H9 (cell line): ENCODE measurements at regions not wholly inside any gene's neighbourhood (a gene's known extent, or its start where the extent isn't known, plus 50 kb on each side); places are given as distances from the start of the nearest gene placed in this dataset.

Experiments used
- DNase-seq: peaks from one replicate; pipeline ENCODE4 v3.0.0-alpha.2; 2017
- H2AFZ ChIP-seq: one replicate; pipeline ENCODE4 v1.6.1; 2013; ENCODE audit warnings: mild to moderate bottlenecking, low read length, control low read depth, moderate library complexity
- H2AK5ac ChIP-seq: 2 replicates; pipeline ENCODE4 v1.6.1; 2013; ENCODE audit warnings: low read length, control low read depth, mixed read lengths; ENCODE audit not compliant: insufficient read length
- H2BK120ac ChIP-seq: one replicate; pipeline ENCODE4 v1.6.1; 2013; ENCODE audit warnings: low read depth, mild to moderate bottlenecking, low read length, control low read depth, inconsistent platforms; ENCODE audit not compliant: poor library complexity, severe bottlenecking
- H2BK12ac ChIP-seq: 2 replicates; pipeline ENCODE4 v1.6.1; 2013; ENCODE audit warnings: low read length, control low read depth, mixed read lengths, low read depth; ENCODE audit not compliant: insufficient read length
- H2BK15ac ChIP-seq: 2 replicates; pipeline ENCODE4 v1.6.1; 2013; ENCODE audit warnings: low read depth, low read length, control low read depth
- H2BK20ac ChIP-seq: one replicate; pipeline ENCODE4 v1.6.1; 2013; ENCODE audit warnings: low read depth, mild to moderate bottlenecking, low read length, control low read depth, inconsistent platforms; ENCODE audit not compliant: poor library complexity, severe bottlenecking
- H2BK5ac ChIP-seq: 2 replicates; pipeline ENCODE4 v1.6.1; 2013; ENCODE audit warnings: low read length, control low read depth, mixed read lengths; ENCODE audit not compliant: insufficient read length
- H3K14ac ChIP-seq: 2 replicates; pipeline ENCODE4 v1.6.1; 2013; ENCODE audit warnings: low read length, control low read depth; ENCODE audit not compliant: insufficient read depth
- H3K18ac ChIP-seq: 2 replicates; pipeline ENCODE4 v1.6.1; 2013; ENCODE audit warnings: low read depth, mild to moderate bottlenecking, mixed read lengths, low read length, control low read depth; ENCODE audit not compliant: insufficient read length
- H3K23ac ChIP-seq: 2 replicates; pipeline ENCODE4 v1.6.1; 2013; ENCODE audit warnings: low read length, control low read depth, mixed read lengths, low read depth; ENCODE audit not compliant: insufficient read length
- H3K23me2 ChIP-seq: 2 replicates; pipeline ENCODE4 v1.6.1; 2013; ENCODE audit warnings: low read depth, mild to moderate bottlenecking, mixed read lengths, low read length, control low read depth; ENCODE audit not compliant: insufficient read length, poor library complexity, severe bottlenecking
- H3K27ac ChIP-seq: 2 replicates; pipeline ENCODE4 v1.5.1; 2013; ENCODE audit warnings: low read length, control low read depth, mixed read lengths, low read depth; ENCODE audit not compliant: insufficient read length
- H3K27me3 ChIP-seq: 2 replicates; pipeline ENCODE4 v1.6.1; 2013; ENCODE audit warnings: low read length, control low read depth, inconsistent platforms; ENCODE audit not compliant: insufficient read depth
- H3K4ac ChIP-seq: 2 replicates; pipeline ENCODE4 v1.6.1; 2013; ENCODE audit warnings: low read depth, mild to moderate bottlenecking, control low read depth, inconsistent platforms, low read length, moderate library complexity
- H3K4me1 ChIP-seq: 2 replicates; pipeline ENCODE4 v1.6.1; 2013; ENCODE audit warnings: low read length, control low read depth, inconsistent platforms; ENCODE audit not compliant: insufficient read depth
- H3K4me2 ChIP-seq: 2 replicates; pipeline ENCODE4 v1.6.1; 2013; ENCODE audit warnings: low read length, control low read depth, mixed read lengths; ENCODE audit not compliant: insufficient read length, insufficient read depth
- H3K56ac ChIP-seq: 2 replicates; pipeline ENCODE4 v1.6.1; 2013; ENCODE audit warnings: low read depth, mild to moderate bottlenecking, mixed read lengths, low read length, control low read depth; ENCODE audit not compliant: insufficient read length
- H3K79me1 ChIP-seq: 2 replicates; pipeline ENCODE4 v1.6.1; 2013; ENCODE audit warnings: low read depth, mild to moderate bottlenecking, moderate library complexity, low read length, control low read depth, inconsistent platforms; ENCODE audit not compliant: insufficient read depth, poor library complexity, severe bottlenecking
- H3K79me2 ChIP-seq: 2 replicates; pipeline ENCODE4 v1.6.1; 2013; ENCODE audit warnings: low read length, control low read depth, inconsistent platforms; ENCODE audit not compliant: insufficient read depth
- H3K9ac ChIP-seq: 2 replicates; pipeline ENCODE4 v1.6.1; 2013; ENCODE audit warnings: low read length, control low read depth, mixed read lengths; ENCODE audit not compliant: insufficient read length; ENCODE audit errors: extremely low read depth
- H3K9me3 ChIP-seq: one replicate; pipeline ENCODE4 v1.6.1; 2013; ENCODE audit warnings: low read depth, low read length, inconsistent platforms; ENCODE audit not compliant: control insufficient read depth
- H3T11ph ChIP-seq: one replicate; pipeline ENCODE4 v1.6.1; 2013; ENCODE audit warnings: mild to moderate bottlenecking, low read length, control low read depth, inconsistent platforms
- H4K20me1 ChIP-seq: one replicate; pipeline ENCODE4 v1.6.1; 2013; ENCODE audit not compliant: control insufficient read depth, insufficient read length, insufficient read depth
- H4K5ac ChIP-seq: 2 replicates; pipeline ENCODE4 v1.6.1; 2013; ENCODE audit warnings: low read depth, mild to moderate bottlenecking, mixed read lengths, low read length, control low read depth; ENCODE audit not compliant: insufficient read length
- H4K8ac ChIP-seq: replicated peaks from 2 replicates; pipeline ENCODE4 v1.6.1; 2013; ENCODE audit warnings: low read length, control low read depth, mixed read lengths, low read depth; ENCODE audit not compliant: insufficient read length
- H4K91ac ChIP-seq: 2 replicates; pipeline ENCODE4 v1.6.1; 2013; ENCODE audit warnings: low read depth, mild to moderate bottlenecking, moderate library complexity, mixed read lengths, low read length, control low read depth; ENCODE audit not compliant: insufficient read length
- H3K27ac Mint-ChIP-seq, 3 experiments: 2 replicates in 2 of 3; 3 replicates in 1 of 3; pipeline ENCODE4 v1.8.0; 2020 to 2021; ENCODE audit warnings: mixed read lengths in 3 of 3, mild to moderate bottlenecking in 1 of 3, moderate library complexity in 1 of 3
- H3K27me3 Mint-ChIP-seq: 2 replicates; pipeline ENCODE4 v1.8.0; 2021; ENCODE audit warnings: low read depth, mild to moderate bottlenecking, moderate library complexity, mixed read lengths
- H3K36me3 Mint-ChIP-seq, 3 experiments: 2 replicates in 2 of 3; 3 replicates in 1 of 3; pipeline ENCODE4 v1.8.0; 2020 to 2021; ENCODE audit warnings: low read depth in 3 of 3, mixed read lengths in 3 of 3; ENCODE audit not compliant: insufficient read depth in 1 of 3
- H3K4me1 Mint-ChIP-seq, 2 experiments: 2 replicates each; pipeline ENCODE4 v1.8.0; 2020; ENCODE audit warnings: mixed read lengths in 2 of 2
- H3K4me3 Mint-ChIP-seq, 2 experiments: 2 replicates in 1 of 2; 3 replicates in 1 of 2; pipeline ENCODE4 v1.8.0; 2020 to 2021; ENCODE audit warnings: mild to moderate bottlenecking in 2 of 2, mixed read lengths in 2 of 2, moderate library complexity in 1 of 2
- H3K9me3 Mint-ChIP-seq, 2 experiments: 2 replicates in 1 of 2; 3 replicates in 1 of 2; pipeline ENCODE4 v1.8.0; 2020; ENCODE audit warnings: mild to moderate bottlenecking in 2 of 2, mixed read lengths in 2 of 2, moderate library complexity in 1 of 2
- CTCF ChIP-seq: fragments of 200-600 bp; sonication (generic); conservative IDR thresholded peaks from 3 replicates; pipeline ENCODE4 v1.8.0; 2021; ENCODE audit warnings: antibody characterized with exemption, mild to moderate bottlenecking
- WGBS: extraction: QIAGEN DNeasy Blood & Tissue Kit; methylation state at CpG from one replicate; pipeline ENCODE4 v1.1.7; 2013; ENCODE audit warnings: missing lambda C conversion rate, low lambda C conversion rate, mixed read lengths; ENCODE audit not compliant: insufficient read length; ENCODE audit errors: extremely low coverage; 5-methylcytosine and 5-hydroxymethylcytosine counted together

DNA sequence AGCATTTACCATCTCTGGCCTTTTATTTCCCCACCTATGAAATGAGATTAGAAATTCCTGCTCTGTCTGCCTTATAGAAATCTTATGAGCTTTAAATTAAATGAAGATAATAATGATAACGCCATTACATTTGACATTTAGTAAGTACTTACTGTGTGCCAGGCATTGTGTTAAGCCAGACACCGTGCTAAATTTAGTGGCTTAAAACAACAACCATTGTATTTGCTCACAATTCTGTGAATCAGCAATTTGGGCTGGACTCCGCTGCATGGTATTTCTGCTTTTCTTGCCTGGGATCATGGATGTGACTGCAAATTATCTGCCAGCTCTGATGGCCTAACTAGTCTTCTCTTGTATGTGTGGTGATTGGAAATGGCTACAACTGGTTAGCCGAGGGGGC is 56.4 kb upstream of the CCDC6 start:
- Histone ChIP-seq H4K8ac (no peak overlapping the region), H3K27ac (no peak overlapping the region), H2AK5ac (no peak overlapping the region), H3K23ac (no peak overlapping the region), H3T11ph (no peak overlapping the region), H3K79me1 (no peaks in the 10 kb centered on the region), H2BK20ac (no peak overlapping the region), H2AFZ (no peak overlapping the region), H4K91ac (no peak overlapping the region), H2BK5ac (no peak overlapping the region), H2BK120ac (no peak overlapping the region), H3K56ac (no peak overlapping the region), H3K4me2 (no peak overlapping the region), H3K4ac (no peak overlapping the region), H3K23me2 (no peaks in the 10 kb centered on the region), H3K14ac (no peak overlapping the region), H4K20me1 (no peaks in the 10 kb centered on the region), H4K5ac (no peak overlapping the region), H2BK12ac (no peak overlapping the region), H2BK15ac (no peak overlapping the region), H3K79me2 (no peaks in the 10 kb centered on the region), H3K4me1 (peaks cover 7% of the 10 kb centered on the region; the same call in 1 of the 2 replicates), H3K9ac (no peak overlapping the region), H3K18ac (no peak overlapping the region), H3K27me3 (no peaks in the 10 kb centered on the region), H3K9me3 (no peaks in the 10 kb centered on the region)
- no peak overlapping the region for H3K4me3 Mint-ChIP-seq
- H3K27me3 Mint-ChIP-seq = no peaks in the 10 kb centered on the region
- TF ChIP-seq CTCF = no peak
- H3K36me3 Mint-ChIP-seq = peaks cover 0 to 3% (median 0%) of the 10 kb centered on the region in 3 experiments; a peak in 1 of 7 replicates
- WGBS = no CpG with 5 or more reads among the region's 4 CpGs
- H3K9me3 Mint-ChIP-seq = no peaks in the 10 kb centered on the region
- DNase-seq = no peak
- peaks cover 22 to 25% of the 10 kb centered on the region in 2 experiments for H3K4me1 Mint-ChIP-seq
- no peak overlapping the region; a peak in 1 of 7 replicates for H3K27ac Mint-ChIP-seq
